HCT116 (cell line): ENCODE measurements at regions not wholly inside any gene's neighbourhood (a gene's known extent, or its start where the extent isn't known, plus 50 kb on each side); places are given as distances from the start of the nearest gene placed in this dataset.

Experiments used
- ATAC-seq: fragments of 200-7000 bp; cut with Tn5 transposase; 2 replicates; pipeline ENCODE4 v1.9.1; 2020; ENCODE audit warnings: mild to moderate bottlenecking, moderate library complexity
- BruUV-seq: library from RNA; stranded (reverse); fragments of 400-500 nt; replicated peaks from 2 replicates; lab custom pipeline; 2021; lab: Mats Ljungman, UMichigan
- CTCF ChIA-PET: fragments of 300-600 bp; sonication (Branson Sonifier 250); formaldehyde crosslinking; loops from one replicate; lab custom pipeline; 2021; ENCODE audit warnings: antibody characterized with exemption; lab: Charles Lee
- POLR2A ChIA-PET: fragments of 300-600, 350-600 bp; sonication (Branson Sonifier 250); formaldehyde crosslinking; loops from one replicate; lab custom pipeline; 2021; ENCODE audit warnings: antibody characterized with exemption; lab: Charles Lee
- RAD21 ChIA-PET, 2 experiments: fragments of 300-600 bp; sonication (Branson Sonifier 250); formaldehyde crosslinking; loops; one replicate each; lab custom pipeline; 2023; ENCODE audit warnings: low total read pairs in 2 of 2; ENCODE audit not compliant: uncharacterized antibody in 2 of 2, unreplicated experiment in 2 of 2, low non-redundant PET in 1 of 2; lab: Charles Lee
- DNase-seq: peaks from one replicate; pipeline ENCODE4 v3.0.0-alpha.2; 2010; ENCODE audit warnings: low read depth, low spot score
- H2AFZ ChIP-seq: fragments of 200-600 bp; shearing (Covaris generic), sonication (generic); 2 replicates; pipeline ENCODE4 v1.6.1; 2017; ENCODE audit warnings: low read depth, mixed run types, mixed read lengths, antibody characterized with exemption, low read length; ENCODE audit not compliant: poor library complexity, severe bottlenecking
- H3K27ac ChIP-seq: 2 replicates; pipeline ENCODE4 v1.5.1; 2012; ENCODE audit warnings: low read depth, low read length
- H3K27me3 ChIP-seq: fragments of 200-600 bp; sonication (generic); 2 replicates; pipeline ENCODE4 v1.6.1; 2016; ENCODE audit warnings: mixed run types, low read length, mixed read lengths; ENCODE audit not compliant: insufficient read depth
- H3K36me3 ChIP-seq, 2 experiments: fragments of 200-500 bp in 1 of 2; fragments of 200-600 bp in 1 of 2; sonication (Bioruptor generic) in 1 of 2; sonication (generic) in 1 of 2; 2 replicates each; pipeline versions ENCODE4 v1.5.1 to v1.6.1; 2014 to 2016; ENCODE audit warnings: low read length in 2 of 2, inconsistent platforms in 1 of 2, mixed read lengths in 1 of 2, mixed run types in 1 of 2; ENCODE audit not compliant: insufficient read depth in 2 of 2, control insufficient read depth in 1 of 2
- H3K4me1 ChIP-seq, 2 experiments: fragments of 200-600 bp in 1 of 2; sonication (generic) in 1 of 2; 2 replicates each; pipeline versions ENCODE4 v1.5.1 to v1.6.1; 2012 to 2017; ENCODE audit warnings: low read length in 2 of 2, inconsistent platforms in 1 of 2, mild to moderate bottlenecking in 1 of 2, mixed read lengths in 1 of 2, mixed run types in 1 of 2, moderate library complexity in 1 of 2; ENCODE audit not compliant: insufficient read depth in 2 of 2, control insufficient read depth in 1 of 2
- H3K4me2 ChIP-seq: fragments of 200-600 bp; sonication (generic); 2 replicates; pipeline ENCODE4 v1.6.1; 2017; ENCODE audit warnings: mixed run types, low read length, mixed read lengths
- H3K4me3 ChIP-seq, 2 experiments: fragments of 200-600 bp in 1 of 2; sonication (generic) in 1 of 2; replicated peaks in 1 of 2; 2 replicates each; pipeline ENCODE4 v1.5.1; 2011 to 2016; ENCODE audit warnings: low read length in 2 of 2, control low read depth in 1 of 2, low read depth in 1 of 2, mild to moderate bottlenecking in 1 of 2, mixed read lengths in 1 of 2, mixed run types in 1 of 2
- H3K79me2 ChIP-seq: fragments of 200-600 bp; sonication (generic); 2 replicates; pipeline ENCODE4 v1.6.1; 2017; ENCODE audit warnings: mild to moderate bottlenecking, mixed run types, low read length, moderate library complexity, mixed read lengths; ENCODE audit not compliant: insufficient read depth
- H3K9ac ChIP-seq: fragments of 200-600 bp; sonication (generic); 2 replicates; pipeline ENCODE4 v1.6.1; 2016; ENCODE audit warnings: low read length, mixed read lengths
- H3K9me2 ChIP-seq: fragments of 200-600 bp; sonication (generic), shearing (Covaris generic); 2 replicates; pipeline ENCODE4 v1.6.1; 2017; ENCODE audit warnings: mixed run types, mild to moderate bottlenecking, moderate library complexity; ENCODE audit not compliant: insufficient read depth
- H3K9me3 ChIP-seq, 2 experiments: fragments of 200-500 bp in 1 of 2; fragments of 200-600 bp in 1 of 2; sonication (Bioruptor generic) in 1 of 2; sonication (generic) in 1 of 2; 2 replicates each; pipeline ENCODE4 v1.6.1; 2014 to 2017; ENCODE audit warnings: low read length in 2 of 2, mixed read lengths in 2 of 2, inconsistent platforms in 1 of 2, low read depth in 1 of 2, mild to moderate bottlenecking in 1 of 2, mixed run types in 1 of 2, moderate library complexity in 1 of 2; ENCODE audit not compliant: control insufficient read depth in 1 of 2, insufficient read depth in 1 of 2
- H4K20me1 ChIP-seq: fragments of 200-600 bp; sonication (generic), shearing (Covaris generic); 2 replicates; pipeline ENCODE4 v1.6.1; 2017; ENCODE audit warnings: mixed run types, mild to moderate bottlenecking, moderate library complexity; ENCODE audit not compliant: insufficient read depth
- CEBPB ChIP-seq: IDR thresholded peaks from 2 replicates; pipeline ENCODE4 v1.6.1; 2012; ENCODE audit warnings: low read depth
- EGR1 ChIP-seq: IDR thresholded peaks from 2 replicates; pipeline ENCODE4 v1.6.1; 2012; ENCODE audit warnings: low read depth
- EZH2 ChIP-seq: fragments of 200-600 bp; sonication (generic); IDR thresholded peaks from 2 replicates; pipeline ENCODE4 v1.6.1; 2017; ENCODE audit warnings: antibody characterized with exemption, mixed run types
- EZH2phosphoT487 ChIP-seq: fragments of 200-600 bp; IDR thresholded peaks from 2 replicates; pipeline ENCODE4 v1.6.1; 2018; ENCODE audit warnings: antibody characterized with exemption, borderline replicate concordance
- POLR2A ChIP-seq: IDR thresholded peaks from 2 replicates; pipeline ENCODE4 v1.7.0; 2011; ENCODE audit warnings: borderline replicate concordance; ENCODE audit not compliant: insufficient read depth, insufficient read length; ENCODE audit errors: extremely low read depth
- POLR2AphosphoS5 ChIP-seq: IDR thresholded peaks from 2 replicates; pipeline ENCODE4 v1.6.1; 2011; ENCODE audit warnings: mild to moderate bottlenecking, low read depth, low read length, moderate library complexity
- RAD21 ChIP-seq: IDR thresholded peaks from 2 replicates; pipeline ENCODE4 v1.6.1; 2012; ENCODE audit warnings: low read depth, mild to moderate bottlenecking
- SRF ChIP-seq: IDR thresholded peaks from 2 replicates; pipeline ENCODE4 v1.6.1; 2012; ENCODE audit warnings: low read depth
- YY1 ChIP-seq: IDR thresholded peaks from 2 replicates; pipeline ENCODE4 v1.6.1; 2011; ENCODE audit warnings: low read length, low read depth, moderate library complexity, mild to moderate bottlenecking; ENCODE audit not compliant: insufficient replicate concordance; ENCODE audit errors: extremely low read depth
- intact Hi-C: fragments of 100-400 bp; cut with micrococcal nuclease; formaldehyde crosslinking; loops from 2 replicates; pipeline ENCODE4 v1.10.0; 2022
- TF ChIP-seq, protein P1 (sequence below): IDR thresholded peaks from 2 replicates; pipeline ENCODE4 v1.6.1; 2011; ENCODE audit warnings: mild to moderate bottlenecking, low read length, moderate library complexity; ENCODE audit not compliant: insufficient replicate concordance; ENCODE audit errors: extremely low read depth
- TF ChIP-seq, protein P2 (sequence below): IDR thresholded peaks from 2 replicates; pipeline ENCODE4 v1.6.1; 2012; ENCODE audit warnings: low read depth

- H3K27ac ChIP-seq, result no peak overlapping the region
- H3K27me3 ChIP-seq, result peaks cover 69% of the 10 kb centered on the region
- no peaks in the 10 kb centered on the region for H3K9me3 ChIP-seq
- no TSS peak for BruUV-seq
- H2AFZ ChIP-seq, result no peak overlapping the region
- no peak overlapping the region for H3K9ac ChIP-seq
- no peaks in the 10 kb centered on the region for H3K4me1 ChIP-seq
- no peaks in the 10 kb centered on the region for H4K20me1 ChIP-seq
- ChIA-PET POLR2A (no interaction called here), RAD21 (interaction anchor here in 1 of 2 experiments (0.7 kb wide), 1 partner anchor 13 kb away, joined by 3 read pairs; no protein-coding TSS in a partner anchor), CTCF (no interaction called here)
- H3K79me2 ChIP-seq, result no peaks in the 10 kb centered on the region
- DNase-seq, result no peak
- intact Hi-C loops, result no loop called here
- no peak overlapping the region for H3K4me2 ChIP-seq
- TF ChIP-seq EZH2 (no peak), CEBPB (no peak), POLR2A (no peak), EGR1 (no peak), SRF (no peak)
- TF ChIP-seq, protein P1, sequence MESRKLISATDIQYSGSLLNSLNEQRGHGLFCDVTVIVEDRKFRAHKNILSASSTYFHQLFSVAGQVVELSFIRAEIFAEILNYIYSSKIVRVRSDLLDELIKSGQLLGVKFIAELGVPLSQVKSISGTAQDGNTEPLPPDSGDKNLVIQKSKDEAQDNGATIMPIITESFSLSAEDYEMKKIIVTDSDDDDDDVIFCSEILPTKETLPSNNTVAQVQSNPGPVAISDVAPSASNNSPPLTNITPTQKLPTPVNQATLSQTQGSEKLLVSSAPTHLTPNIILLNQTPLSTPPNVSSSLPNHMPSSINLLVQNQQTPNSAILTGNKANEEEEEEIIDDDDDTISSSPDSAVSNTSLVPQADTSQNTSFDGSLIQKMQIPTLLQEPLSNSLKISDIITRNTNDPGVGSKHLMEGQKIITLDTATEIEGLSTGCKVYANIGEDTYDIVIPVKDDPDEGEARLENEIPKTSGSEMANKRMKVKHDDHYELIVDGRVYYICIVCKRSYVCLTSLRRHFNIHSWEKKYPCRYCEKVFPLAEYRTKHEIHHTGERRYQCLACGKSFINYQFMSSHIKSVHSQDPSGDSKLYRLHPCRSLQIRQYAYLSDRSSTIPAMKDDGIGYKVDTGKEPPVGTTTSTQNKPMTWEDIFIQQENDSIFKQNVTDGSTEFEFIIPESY, result no peak
- ATAC-seq, result no peak
- no peaks in the 10 kb centered on the region for H3K9me2 ChIP-seq
- H3K4me3 ChIP-seq, result no peak overlapping the region
- no peaks in the 10 kb centered on the region for H3K36me3 ChIP-seq
These were observed 67.9 kb upstream of the GRAMD1B start for GRCh38 chr11:123362186-123362585.

DNA sequence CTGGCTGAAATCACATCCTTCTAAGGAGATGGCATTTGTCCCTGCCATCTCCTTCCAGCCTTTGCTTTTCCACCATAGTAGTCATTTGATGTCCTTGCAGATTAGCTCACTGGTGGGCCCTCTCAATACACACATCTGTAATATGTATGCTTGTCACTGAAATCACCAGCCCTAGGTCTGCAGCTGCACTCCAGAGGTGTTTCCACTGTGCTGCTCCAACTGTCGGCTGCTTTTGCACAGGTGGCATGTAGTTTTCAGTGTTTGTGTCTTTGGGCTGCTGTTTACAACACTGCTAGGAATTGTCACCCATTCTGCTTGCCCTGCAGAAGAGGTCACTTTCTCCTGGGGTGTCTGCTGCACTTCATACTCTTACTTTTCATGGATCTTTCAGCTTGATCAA is 69.0 kb upstream of the GRAMD1B start:
- H3K36me3 ChIP-seq, result no peaks in the 10 kb centered on the region
- no peak overlapping the region for H3K4me3 ChIP-seq
- H2AFZ ChIP-seq, result no peak overlapping the region
- TF ChIP-seq, protein P2, sequence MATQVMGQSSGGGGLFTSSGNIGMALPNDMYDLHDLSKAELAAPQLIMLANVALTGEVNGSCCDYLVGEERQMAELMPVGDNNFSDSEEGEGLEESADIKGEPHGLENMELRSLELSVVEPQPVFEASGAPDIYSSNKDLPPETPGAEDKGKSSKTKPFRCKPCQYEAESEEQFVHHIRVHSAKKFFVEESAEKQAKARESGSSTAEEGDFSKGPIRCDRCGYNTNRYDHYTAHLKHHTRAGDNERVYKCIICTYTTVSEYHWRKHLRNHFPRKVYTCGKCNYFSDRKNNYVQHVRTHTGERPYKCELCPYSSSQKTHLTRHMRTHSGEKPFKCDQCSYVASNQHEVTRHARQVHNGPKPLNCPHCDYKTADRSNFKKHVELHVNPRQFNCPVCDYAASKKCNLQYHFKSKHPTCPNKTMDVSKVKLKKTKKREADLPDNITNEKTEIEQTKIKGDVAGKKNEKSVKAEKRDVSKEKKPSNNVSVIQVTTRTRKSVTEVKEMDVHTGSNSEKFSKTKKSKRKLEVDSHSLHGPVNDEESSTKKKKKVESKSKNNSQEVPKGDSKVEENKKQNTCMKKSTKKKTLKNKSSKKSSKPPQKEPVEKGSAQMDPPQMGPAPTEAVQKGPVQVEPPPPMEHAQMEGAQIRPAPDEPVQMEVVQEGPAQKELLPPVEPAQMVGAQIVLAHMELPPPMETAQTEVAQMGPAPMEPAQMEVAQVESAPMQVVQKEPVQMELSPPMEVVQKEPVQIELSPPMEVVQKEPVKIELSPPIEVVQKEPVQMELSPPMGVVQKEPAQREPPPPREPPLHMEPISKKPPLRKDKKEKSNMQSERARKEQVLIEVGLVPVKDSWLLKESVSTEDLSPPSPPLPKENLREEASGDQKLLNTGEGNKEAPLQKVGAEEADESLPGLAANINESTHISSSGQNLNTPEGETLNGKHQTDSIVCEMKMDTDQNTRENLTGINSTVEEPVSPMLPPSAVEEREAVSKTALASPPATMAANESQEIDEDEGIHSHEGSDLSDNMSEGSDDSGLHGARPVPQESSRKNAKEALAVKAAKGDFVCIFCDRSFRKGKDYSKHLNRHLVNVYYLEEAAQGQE, result no peak
- no peak for TF ChIP-seq SRF
- no peak for TF ChIP-seq EZH2phosphoT487
- TF ChIP-seq YY1, result no peak
- no peak for TF ChIP-seq RAD21
- no peak for TF ChIP-seq POLR2AphosphoS5
- no peak for TF ChIP-seq POLR2A
- TF ChIP-seq, all 23 proteins: peak for 0
- intact Hi-C loops, result no loop called here
- no peaks in the 10 kb centered on the region for H4K20me1 ChIP-seq
- no peak overlapping the region for H3K4me2 ChIP-seq
- no TSS peak for BruUV-seq
- ChIA-PET RAD21 (no interaction called here), CTCF (no interaction called here), POLR2A (no interaction called here)
- no peaks in the 10 kb centered on the region for H3K9me2 ChIP-seq
- no peaks in the 10 kb centered on the region for H3K9me3 ChIP-seq
- H3K27ac ChIP-seq, result no peak overlapping the region
- H3K79me2 ChIP-seq, result no peaks in the 10 kb centered on the region
- peaks cover 65% of the 10 kb centered on the region for H3K27me3 ChIP-seq
- no peaks in the 10 kb centered on the region for H3K4me1 ChIP-seq
- H3K9ac ChIP-seq, result no peak overlapping the region
- ATAC-seq, result no peak
- DNase-seq, result no peak
